Activated CD4-positive, CD25-positive, alpha-beta regulatory T cell treated with anti-CD3 and anti-CD28 coated beads, Interleukin-2, amount 50 U/mL, for 24 hours (primary cell): ENCODE measurements at regions not wholly inside any gene's neighbourhood (a gene's known extent, or its start where the extent isn't known, plus 50 kb on each side); places are given as distances from the start of the nearest gene placed in this dataset.

Experiments
- ATAC-seq, 2 donors: fragments of 150-1000 bp; cut with Tn5 transposase; one replicate each; pipeline ENCODE4 v1.10.0; 2021; ENCODE audit warnings: mild to moderate bottlenecking in 1 of 2, moderate library complexity in 1 of 2

DNA sequence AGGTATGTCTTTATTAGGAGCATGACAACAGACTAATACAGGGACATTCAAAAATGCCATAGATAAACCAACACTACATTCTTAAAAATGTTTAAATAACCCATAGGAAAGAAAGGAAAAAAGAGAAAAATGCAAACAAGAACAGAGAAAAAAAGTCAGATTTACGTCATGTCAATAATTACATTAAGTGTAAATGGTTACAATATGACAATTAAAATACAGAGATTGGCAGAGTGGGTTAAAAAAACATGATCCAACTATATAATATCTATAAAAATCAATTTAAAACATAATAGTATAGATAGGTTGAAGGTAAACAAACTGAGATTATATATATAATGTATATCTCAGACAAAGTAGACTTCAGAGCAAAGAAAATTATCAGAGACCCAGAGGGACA lies 255.8 kb downstream of the ANAPC1 start:
- ATAC-seq: no peak

DNA sequence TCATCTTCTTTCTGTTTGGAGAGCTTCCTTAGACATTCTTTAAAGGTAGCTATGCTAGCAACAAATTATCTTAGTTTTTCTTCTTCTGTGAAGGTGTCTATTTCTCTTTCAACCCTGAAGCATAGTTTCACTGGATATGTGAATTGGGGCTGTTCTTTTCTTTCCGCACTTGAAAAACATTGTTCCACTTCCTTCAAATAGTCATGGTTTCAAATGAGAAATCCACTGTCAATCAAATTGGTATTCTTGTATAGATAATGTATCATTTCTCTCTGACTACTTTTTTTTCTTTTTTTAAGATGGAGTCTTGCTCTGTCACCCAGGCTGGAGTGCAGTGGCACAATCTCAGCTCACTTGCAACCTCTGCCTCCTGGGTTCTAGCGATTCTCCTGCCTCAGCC lies 254.0 kb downstream of the ANAPC1 start:
- ATAC-seq: no peak

DNA sequence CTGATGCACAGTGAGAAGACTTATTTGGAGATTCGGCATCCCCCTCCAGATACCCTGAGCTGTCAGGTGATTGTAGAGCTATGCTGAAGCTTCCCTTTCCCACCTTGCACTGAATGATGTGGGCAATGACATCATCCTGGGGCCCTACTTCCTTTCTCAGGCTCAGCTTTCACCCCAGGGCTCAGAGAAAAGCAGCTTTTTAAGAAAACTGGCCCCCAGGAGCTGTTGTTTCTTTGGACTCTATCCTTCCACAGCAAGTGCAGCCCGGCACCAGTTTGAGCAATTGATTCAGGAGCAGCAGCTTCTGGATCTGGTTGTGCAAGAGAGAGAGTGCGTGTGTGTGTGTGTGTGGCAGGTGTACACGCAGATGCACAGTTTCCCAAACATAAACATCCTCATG lies 251.3 kb downstream of the ANAPC1 start:
- no peak for ATAC-seq

DNA sequence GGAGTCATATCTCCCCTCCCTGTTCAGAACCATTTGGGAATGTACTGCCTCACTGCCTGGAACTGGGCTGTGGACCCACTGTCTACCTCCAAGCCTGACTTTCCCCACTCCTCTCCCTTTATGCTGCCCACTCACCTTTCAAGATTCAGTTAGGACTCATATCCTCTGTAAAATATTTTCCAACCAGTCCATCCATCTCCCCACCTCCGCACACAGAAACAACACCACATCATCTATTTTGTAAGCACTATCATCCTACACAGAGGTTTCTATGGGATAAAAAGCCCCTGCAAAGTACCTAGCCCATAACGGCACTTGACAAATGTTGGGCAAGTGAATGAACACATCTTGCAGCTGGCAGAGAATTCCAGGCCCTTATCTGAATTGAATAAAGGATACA lies 250.8 kb downstream of the ANAPC1 start:
- no peak for ATAC-seq

DNA sequence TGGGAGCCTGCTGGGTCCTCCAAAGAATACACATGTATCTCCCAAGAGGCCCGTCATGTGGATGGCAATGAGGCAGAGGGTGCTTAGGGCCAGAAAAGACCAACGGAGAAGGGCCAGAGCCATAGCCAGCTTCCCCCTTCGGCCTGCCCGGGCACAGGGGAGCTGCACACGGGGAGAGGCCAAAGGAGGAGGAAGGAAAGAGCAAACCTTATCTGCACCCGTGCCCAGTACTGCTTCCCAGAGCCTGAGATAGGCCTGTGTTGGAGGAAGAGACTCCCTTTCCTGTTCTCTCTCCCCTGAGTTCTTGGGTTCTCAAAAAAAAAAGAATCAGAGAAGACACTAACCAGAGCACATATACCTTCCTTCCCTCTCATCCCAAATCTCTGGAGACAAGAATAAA lies 250.3 kb downstream of the ANAPC1 start:
- ATAC-seq: no peak

DNA sequence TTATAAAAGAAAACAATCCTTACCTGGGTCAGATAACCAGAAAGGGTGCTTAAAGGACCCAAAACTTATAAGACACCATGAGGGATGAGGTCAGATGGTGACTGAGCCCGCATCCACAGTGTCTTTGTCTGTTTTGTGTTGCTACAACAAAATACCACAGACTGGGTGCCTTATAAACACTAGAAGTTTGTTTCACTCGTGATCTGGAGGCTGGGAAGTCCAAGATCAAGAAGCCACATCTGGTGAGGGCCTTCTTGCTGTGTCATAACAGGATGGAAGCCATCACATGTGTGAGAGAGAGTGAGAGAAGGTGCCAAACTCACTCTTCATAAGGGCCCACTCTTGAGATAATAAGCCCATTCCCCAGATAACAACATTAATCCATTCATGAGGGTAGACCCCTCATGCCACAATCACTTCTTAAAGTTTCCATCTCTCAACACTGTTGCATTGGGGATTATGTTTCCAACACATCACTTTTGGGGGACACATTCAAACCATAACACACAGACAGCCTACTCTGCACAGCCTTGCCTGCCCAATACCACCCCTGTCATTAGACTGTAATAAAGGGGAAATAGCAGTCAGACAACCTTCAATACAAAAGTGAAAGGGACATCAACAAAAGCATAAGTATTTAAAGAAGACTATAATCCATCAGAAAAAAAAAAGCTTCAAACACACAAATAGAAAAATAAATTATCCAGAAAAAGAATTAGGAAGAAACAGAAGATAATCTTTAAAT lies 249.8 kb downstream of the ANAPC1 start:
- peak; percentile 35 to 60 for ATAC-seq

DNA sequence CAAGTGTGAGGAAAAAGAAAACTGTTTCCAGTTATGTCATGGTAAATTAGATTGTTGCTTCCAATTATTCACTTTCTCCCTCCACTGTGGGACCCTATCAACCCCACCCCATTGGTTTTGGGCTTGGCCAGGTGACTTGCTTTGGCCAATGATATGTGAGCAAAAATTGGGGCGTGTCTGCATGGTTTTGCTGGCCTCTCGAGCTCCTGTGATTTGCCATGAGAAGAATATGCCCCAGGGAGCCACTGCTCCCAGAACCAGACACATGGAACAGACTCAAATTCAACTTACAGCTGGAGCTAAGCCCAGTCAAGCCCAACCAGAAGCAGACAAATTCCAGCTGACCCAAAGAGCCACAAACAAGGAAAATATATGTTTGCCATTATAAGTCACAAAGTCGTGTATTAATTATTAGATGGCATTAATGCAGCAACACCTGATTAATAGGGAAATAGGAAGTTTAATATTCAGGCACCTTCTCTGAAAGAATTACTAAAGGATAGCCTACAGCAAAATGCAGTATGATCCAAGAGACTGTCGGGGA lies 248.9 kb downstream of the ANAPC1 start:
- no peak for ATAC-seq

DNA sequence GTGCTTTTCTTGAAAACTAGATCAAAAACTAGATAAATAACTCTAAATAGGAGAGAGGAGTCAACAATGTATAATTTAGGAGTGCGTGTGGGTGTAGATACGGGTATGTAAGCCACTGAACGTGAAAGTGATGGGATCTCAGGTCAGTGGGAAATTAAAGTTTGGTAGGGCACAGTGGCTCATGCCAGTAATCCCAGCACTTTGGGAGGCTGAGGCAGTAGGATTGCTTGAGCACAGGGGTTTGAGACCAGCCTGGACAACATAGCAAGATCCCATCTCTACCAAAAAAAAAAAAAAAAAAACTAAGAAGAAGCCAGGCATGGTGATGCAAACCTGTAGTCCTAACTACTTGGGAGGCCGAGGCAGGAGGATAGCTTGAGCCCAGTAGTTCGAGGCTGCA lies 247.1 kb downstream of the ANAPC1 start:
- ATAC-seq: no peak

DNA sequence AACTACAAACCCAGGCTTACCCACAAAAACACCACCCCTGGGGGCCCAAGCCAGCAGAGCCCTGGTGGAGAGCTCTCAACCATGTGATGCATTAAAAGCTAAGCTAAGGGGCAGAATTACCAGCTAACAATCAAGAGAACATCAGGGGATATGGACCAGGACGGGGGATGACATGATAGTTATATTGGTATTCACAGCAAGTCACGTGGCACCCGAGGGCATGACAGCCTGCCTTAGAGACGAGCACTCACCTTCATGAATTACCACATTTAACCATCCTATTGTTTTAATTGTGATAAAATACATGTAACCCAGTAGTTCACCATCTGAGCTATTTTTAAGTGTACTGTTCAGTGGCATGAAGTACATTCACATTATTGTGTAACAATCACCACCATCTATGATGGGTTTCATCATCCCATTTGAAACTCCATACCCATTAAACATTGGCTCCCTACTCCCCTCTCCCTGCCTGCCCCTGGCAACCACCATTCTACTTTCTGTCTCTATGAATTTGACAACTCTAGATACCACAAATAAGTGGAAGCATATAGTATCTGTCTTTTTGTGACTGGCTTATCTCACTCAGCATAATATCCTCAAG lies 245.6 kb downstream of the ANAPC1 start:
- no peak for ATAC-seq

DNA sequence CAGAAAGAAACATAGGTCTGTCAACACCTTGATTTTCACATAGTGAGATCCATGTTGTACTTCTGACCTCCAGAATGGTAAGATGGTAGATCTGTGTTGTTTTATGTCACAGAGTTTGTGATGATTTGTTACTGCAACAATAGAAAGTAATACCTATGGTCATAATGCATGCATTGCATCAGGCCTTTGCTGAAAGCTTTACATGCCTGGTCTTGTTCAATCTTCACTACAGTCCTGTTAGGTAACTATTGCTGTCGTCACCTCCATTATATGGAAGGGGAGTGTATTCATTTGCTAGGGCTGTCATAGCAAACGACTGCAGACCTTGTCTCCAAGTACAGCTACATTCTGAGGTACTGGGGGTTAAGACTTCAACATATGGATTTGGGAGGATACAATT lies 243.5 kb downstream of the ANAPC1 start:
- no peak for ATAC-seq

DNA sequence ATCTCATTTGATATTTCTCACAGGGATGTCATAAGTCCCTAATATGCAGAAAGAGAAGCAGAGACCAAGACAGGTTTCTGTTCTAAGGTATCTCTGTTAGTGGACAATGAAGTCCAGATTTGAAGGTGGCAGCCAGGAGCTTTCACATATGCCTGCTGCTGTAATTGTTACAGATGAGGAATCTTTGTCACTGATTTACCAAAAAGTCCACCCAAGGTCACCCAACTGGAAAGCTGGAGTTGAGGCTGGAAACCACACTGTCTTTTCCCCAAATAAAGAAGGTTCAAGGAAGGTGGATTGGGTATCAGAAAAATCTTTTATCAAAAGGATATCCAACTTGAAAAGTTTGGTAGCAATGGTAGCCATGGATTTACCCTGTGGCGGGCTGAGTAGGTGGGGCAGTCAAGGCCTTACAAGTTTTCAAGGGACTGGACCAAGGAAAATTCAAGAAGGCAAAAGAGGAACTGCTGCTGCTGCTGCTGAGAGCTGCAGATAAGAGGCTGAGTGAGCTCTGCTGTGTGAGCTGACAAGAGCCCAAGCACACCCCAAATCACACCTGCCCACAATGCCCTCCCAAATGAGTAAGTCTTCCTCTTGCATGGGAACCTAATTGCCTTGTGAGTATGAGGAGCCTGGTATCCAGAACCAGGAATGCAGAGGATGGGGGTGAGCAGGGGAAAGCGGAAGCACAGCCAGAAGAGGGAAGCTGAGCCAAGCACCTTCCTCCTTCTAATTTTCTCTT lies 241.2 kb downstream of the ANAPC1 start:
- ATAC-seq: no peak

DNA sequence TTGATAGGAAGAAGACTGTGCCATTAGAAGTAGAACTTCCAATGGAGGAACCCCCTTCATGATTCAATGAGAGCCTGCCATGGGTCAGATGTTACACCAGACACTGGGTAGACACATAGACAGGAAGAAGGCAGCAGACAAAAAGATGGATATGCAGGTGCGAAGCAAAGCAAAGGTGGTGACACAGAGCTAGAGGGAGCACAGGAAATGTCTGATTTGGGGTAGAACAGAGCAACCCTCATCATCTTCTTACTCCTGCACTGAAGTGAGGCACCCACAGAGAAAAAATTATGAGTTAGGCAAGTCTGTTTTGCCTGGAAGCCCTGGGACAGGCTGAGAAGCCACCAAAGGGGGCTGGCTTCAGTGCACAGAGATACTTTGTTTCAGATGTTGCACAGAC lies 240.2 kb downstream of the ANAPC1 start:
- no peak for ATAC-seq

DNA sequence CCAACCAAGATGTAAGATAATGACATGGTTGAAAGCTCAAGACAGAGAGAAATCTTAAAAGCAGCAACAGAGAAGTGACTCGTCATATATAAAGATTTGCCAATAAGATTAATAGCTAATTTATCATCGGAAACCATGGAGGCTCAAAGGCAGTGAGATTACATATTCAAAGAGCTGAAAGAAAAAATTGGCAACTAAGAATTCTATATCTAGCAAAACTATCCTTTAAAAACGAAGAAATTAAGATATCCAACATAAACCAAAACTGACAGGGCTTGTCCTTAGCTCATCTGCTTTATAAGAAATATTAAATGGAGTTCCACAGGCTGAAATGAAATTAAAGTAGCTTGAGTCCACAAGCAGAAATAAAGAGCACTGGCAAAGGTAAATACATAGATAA lies 236.6 kb downstream of the ANAPC1 start:
- no peak for ATAC-seq

DNA sequence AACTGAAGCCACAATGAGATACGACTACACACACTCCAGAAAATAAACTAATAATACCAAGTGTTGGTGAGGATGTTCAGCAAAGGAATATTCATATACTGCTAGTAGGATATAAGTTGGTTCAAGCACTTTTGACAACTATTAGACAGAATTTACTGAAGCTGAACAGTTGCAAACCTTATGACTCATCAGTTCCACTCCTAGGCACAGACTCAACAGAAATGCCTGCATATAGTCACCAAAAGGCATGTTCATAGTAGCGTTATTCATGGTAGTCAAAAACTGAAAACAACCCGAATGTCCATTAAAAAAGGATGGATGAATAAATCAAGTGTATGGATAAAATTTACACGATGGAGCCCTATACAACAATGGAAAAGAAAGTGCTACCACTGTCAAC lies 232.0 kb downstream of the ANAPC1 start:
- ATAC-seq: peak; percentile 75 to 77

DNA sequence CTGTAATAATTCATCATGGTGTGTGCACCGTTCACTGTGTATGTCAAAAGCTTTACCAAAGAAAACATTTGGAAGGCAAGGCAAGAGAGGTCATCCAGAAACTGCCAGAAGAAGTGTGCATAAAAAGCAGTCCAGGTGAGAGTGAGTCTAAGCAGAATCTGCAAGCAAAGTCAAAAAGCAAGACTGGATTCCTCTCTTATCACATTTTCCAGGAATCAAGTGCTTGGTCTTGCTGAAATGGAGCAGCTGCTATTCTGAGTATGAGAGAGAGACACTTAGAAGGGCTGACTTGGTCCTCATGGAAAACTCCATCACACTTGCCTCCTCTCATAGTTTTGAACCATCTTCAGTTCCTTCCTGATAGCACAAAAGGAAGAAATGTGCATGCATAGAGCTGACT lies 231.3 kb downstream of the ANAPC1 start:
- ATAC-seq: no peak

DNA sequence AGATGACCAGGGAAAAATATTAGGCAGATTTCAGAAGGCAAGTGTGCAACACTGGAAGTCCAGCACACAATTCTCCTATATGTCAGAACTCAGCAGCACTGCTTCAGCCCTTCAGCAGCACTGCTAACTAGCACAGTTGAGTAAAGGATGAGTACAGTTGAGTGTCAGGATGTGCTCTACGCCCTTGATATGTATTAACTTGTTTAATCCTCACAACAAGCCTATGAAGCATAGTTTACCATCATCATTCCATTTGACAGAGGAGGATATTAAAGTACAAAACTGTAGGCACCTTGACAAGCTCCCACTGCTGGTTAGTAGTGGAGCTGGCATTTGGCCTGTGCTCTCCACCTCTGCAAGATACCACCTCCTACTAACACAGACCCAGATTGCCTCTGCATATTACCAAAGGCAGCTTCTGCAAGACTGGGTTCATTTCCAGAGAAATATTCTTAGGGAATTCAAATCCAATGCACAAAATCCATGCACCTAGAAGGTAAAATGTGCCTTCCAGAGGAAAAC lies 230.8 kb downstream of the ANAPC1 start:
- ATAC-seq: no peak

DNA sequence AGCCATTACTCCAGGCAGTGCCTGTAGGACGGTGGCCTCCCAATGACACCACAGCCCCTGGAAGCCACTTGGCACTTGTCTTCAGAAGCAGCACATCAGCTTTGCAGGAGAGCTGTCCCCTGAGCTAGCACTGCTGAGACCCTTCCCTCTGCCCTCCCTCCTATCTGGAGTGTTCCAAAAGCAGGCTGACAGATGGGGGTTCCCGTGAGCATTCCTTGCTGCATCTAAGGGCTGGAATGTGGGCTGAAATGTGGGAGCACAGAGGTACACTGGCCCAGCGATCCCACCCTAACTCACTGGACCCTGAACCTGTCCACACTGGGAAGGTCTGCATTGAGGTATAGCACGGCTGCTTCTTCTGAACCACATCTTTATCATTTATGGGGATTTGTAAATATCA lies 230.1 kb downstream of the ANAPC1 start:
- no peak for ATAC-seq

DNA sequence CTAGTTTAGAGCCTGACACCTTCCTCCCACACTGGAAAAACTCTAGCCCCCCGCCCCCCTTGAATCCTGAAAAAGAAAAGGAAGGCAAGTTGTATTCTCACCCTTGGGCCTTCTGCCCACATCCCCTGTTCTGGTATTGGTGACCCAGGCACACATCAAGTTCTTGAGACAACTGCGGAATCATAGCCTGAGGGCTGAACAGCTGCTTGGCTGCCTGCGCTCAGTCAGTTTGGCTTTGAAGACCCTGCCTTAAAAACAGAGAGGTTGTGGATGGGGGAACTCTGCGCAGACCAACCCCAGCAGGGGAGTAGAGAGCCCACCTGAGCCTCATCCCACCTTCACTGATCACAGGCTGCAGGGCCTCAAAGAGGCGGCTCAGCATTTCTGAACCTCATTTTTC lies 229.2 kb downstream of the ANAPC1 start:
- no peak for ATAC-seq

DNA sequence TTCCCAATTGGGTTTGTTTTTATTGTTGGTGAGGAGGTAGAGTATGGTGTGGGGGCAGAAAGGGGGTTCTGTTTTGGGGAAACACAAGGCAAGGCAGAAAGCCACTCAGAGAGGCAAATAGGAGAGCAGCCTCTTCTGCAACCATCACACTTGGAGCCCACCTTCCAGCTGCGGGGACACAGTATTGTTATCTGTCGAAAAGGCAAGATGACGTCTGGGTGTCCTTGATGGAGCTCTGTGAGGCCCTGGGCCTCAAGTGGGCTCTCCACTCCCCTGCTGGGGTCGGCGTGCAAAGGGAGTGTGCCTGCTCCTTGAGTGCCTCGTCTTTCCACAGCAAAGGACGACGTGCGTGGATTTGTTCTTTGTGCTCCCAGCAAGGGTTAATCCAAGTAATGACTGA lies 227.6 kb downstream of the ANAPC1 start:
- no peak for ATAC-seq

DNA sequence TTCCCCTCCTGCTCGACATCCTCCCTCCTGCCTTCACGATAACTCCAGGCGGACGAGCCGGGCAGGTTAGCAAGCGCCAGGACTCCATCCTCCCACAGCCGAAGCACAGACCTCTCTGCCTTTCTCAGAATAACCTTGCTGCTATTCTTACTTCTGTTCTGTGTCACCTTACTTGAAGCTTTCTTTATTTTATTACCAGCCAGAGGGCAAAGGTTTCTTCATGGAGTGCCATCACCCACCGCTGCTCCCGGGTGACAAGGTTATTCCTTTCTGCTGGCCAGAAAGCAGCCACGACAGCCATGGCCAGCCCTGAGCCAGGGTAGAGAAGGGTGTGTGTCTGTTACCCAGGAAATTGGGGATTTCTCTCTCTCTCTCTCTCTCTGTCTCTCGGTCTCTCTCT lies 227.1 kb downstream of the ANAPC1 start:
- ATAC-seq: no peak

DNA sequence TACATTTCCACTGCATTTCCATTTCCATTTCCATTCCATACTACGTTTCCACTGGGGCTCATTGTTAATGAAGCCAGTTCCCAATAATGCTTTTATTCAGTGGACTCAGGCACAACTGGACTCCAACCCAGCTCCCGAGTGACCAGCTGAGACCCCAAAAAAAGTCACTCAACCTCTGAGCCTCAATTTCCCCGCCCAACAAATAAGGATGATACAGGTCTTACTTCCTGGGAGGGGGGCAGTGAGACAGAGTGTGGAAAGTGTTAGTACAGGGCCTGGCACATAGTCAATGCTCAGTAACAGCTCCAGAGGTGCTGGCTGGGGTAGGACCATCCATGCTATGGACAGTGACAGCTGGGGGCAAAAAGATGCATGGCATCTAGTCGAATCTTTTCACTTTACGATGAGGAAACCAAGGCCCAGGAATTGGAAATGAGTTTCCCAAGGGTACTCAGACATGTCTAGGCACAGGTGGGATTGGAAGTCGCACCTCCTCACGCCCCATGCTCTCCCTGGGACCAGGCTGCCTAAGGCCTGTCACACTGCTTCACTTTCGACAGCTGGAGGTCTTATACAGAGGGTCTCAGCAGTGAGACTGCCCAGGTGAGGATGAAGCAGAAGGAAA lies 226.5 kb downstream of the ANAPC1 start:
- no peak for ATAC-seq

DNA sequence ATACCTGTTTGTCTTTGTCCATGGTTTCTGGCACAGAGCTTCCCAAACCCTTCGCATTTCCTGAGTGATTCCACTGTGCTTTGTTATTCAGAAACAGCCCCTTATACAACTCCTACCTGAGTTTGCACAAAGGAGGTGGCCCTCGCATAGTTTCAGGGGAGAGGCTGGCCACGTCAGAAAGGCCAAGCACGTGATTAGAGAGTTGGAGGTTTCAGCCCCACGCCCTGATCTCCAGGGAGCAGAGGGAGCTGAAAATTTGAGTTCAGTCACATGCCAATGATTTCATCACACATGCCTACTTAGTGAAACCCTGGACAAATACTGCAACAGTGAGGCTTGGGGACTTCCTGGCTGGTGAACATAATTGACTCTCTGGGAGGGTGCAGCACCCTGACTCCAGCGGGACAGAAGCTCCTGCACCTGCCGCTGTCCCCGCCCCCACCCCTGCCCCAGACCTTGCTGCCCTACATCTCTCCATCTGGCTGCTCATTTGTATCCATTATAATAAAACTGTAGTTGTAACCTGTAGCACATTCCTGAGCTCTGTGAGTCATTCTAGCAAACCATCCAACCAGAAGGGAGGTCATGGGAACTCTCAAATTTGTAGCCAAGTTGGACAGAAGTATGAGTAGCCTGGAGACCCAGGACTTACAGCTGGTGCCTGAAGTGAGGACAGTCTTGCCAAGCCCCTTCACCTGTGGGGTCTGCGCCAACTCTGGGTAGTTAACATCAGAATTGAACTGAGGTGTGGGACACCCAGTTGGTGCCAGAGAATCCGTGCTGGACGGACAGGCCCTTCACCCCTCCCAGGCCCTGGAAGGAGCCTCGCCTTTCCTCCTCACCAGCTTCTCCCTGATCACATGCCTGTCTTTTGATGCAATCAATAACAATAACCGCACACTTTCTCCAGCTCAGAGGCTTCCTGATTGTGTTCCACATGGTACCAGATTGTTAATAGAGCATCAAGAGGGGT lies 224.3 kb downstream of the ANAPC1 start:
- no peak for ATAC-seq
